ENCODE measurements at regions not wholly inside any gene's neighbourhood (a gene's known extent, or its start where the extent isn't known, plus 50 kb on each side); places are given as distances from the start of the nearest gene placed in this dataset.
"Not testable (repeated sequence)": the region's sequence is repeated elsewhere in the genome, so short reads cannot be mapped to it uniquely, and the experiment has no call there.

DNA sequence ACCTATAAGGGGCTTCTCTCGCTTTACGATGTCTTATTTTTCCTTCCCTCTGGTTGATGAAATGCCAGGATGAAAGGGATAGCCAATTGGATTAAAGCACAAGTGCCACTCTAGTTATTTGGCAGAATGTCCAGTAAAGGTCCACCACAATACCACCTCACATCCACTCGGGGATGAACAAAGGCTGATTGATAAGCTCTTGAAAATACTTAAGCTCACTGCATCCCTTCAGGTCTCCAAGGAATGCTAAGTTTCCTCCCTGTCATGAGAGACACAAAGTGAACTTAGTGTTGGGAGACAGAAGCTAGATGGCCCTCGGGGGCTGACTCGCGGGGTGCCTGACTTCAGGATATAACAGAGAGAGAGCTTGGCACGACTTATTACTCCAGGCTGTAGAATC, 185.9 kb upstream of the ZNF644 start:
- not testable (repeated sequence) for DNase-seq

DNA sequence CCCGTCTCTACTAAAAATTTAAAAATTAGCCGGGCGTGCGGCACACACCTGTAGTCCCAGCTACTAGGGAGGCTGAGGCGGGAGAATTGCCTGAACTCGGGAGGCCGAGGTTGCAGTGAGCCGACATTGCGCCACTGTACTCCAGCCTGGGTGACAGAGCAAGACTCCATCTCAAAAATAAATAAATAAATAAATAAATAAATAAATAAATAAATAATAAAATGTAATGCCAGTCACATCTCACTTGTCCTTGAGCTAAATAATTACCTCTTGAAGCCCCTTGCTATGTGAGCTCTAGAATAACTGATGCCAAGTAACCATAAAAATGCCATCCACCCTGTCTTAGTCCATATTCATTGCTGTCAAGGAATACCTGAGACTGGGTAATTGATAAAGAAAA, 182.3 kb upstream of the ZNF644 start:
- not testable (repeated sequence) for DNase-seq

DNA sequence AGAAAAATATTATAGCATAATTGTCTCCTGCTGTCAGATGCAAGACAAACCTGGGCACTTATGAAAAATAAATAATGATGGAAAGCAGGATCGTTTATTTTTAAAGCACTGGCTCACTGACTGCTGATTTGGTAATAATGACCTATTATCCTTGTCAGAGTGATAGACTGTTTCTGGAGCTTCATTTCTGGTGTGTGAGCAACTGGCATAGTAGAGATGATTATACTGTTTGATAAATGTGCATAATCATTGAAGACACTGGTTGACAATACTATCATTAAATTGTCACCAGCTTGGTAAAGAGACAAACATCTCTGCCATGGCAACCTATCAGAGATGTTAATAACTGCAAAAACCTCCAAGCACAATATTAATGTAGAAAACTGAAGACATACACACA, 179.9 kb upstream of the ZNF644 start:
- DNase-seq: no peak

DNA sequence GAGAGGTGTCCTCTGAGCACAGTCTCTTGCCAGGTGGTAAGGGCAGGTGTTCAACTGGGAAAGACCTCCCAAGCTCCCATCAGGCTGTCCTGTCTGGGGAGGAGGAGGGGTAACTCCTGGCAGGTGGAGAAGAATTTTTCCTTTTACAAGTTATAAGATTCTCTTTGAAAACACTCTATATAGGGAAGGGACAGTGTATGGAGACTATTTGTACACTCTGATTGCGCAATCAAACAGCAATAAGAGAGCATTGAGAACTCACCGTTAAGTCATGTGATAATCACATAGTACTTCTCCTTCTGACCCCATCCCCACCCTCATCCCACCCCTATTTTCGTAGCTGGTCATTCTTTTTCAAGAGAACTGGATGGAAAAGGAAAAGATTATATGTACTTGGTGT, 179.3 kb upstream of the ZNF644 start:
- DNase-seq: no peak

DNA sequence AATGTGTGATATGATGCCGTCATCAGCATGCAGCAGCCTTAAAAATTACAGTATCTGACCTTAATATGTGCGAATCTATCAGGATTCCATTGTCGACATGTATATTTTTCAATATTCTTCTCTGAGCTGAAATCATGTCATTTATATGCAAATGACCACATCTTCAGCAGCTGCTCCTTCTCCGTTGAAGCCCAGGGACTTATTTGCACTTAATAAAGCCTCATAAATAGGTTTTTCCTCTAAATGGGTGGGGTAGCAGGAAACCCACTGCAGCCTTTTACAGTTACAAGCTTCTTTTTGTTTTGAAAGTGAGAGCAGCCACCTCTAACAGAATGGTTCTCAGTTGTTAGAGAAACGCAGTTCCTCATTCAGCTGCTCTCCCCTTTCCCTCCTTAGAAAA, 178.8 kb upstream of the ZNF644 start:
- DNase-seq: no peak

DNA sequence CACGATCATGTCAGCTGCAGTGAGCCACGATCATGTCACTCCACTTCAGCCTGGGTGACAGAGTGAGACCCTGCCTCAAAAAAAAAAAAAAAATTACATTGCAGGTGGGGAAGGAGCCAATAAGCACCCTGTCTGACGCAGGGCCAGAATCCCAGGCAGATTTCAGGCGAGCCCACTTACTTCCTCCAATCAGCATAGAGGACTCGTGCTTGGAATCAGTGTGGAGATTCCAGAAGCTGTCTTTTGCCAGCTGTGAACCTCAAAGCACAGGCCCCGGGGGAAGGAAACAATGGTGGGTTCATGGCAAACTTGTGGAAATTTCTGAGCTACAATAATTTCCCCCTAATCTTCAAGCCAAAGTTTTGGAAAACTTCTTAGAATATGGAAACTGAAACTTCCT, 178.2 kb upstream of the ZNF644 start:
- no peak for DNase-seq

DNA sequence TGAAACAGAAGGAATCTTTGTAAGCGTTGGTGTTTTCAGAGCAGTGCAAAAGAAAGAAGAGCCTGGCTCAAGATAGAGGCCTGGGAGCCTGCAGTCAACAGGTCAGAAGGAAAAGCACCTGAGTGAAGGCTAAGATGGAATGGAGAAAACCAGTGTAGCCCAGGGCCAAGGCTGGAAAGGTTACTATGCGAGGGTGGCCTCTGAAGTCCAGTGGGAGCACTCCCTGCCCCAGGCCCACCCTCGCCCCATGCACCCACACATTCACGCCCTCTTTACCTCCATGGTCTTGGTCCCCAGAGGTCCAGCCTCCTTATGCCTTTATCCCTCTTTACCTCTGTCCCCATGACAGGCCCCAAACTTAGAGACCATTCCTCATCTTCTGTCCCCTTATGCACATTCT, 169.2 kb upstream of the ZNF644 start:
- DNase-seq: no peak

DNA sequence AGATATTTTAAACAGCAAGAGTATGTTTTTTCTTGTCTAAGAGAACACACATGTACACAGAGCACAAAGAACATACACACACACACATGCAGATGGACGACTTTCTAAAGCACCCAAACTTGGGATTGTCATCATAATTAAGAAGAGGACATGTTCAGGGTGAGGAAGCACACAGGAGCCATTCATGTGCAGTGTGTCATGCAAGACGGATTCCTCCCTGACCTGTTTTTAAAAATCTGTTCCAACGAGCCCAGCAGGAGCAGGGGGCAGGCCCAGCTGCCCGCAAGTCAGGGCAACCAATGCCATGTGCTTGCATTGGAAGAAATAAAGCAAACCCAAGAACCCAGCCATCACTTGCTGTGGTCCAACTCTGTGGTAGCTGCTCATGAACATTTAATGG, 167.3 kb upstream of the ZNF644 start:
- no peak for DNase-seq

DNA sequence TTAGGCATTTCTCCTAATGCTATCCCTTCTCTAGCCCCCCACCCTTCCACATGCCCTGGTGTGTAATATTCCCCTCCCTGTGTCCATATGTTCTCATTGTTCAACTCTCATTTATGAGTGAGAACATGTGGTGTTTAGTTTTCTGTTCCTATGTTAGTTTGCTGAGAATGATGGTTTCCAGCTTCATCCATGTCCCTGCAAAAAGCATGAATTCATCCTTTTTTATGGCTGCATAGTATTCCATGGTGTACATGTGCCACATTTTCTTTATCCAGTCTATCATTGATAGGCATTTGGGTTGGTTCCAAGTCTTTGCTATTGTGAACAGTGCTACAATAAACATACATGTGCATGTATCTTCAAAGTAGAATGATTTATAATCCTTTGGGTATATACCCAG, 161.0 kb upstream of the ZNF644 start:
- DNase-seq: not testable (repeated sequence)

DNA sequence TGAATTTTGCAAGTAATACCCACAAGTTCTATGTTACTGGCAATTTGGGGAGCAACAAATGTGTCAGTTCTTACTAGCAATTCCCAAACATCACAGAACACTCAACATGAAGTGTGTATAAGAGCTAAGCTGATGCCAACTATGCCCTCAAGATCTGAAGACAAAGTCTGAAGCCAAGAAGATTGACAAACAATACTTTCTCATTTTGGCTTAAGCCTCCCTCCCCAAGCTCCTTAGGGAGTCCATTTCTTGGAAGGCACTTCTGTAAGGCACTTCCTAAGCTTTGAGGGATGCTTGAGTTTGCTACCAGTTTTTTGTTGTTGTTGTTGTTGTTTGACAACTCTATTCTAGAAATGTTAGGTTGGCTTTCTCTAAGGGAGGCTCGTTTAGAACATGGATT, 154.4 kb upstream of the ZNF644 start:
- DNase-seq: no peak

DNA sequence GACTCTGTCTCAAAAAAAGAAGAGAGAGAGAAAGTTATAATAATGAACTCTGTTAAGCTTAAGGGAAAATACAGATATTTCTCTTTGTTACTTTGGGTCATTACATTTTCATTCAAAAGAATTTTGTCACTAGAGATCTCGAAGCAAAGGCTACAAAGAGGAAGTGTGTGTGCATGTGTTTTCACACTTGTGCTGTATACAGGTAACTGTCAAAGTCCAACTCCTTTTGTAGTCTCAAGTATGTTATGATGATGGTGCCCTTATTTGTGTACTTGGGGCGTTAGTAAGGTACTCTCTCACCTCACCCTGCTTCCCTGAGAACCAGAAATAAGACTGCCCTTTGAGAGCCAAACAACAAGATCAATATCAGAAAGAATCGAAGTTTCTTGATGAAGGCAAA, 152.9 kb upstream of the ZNF644 start:
- DNase-seq: no peak

DNA sequence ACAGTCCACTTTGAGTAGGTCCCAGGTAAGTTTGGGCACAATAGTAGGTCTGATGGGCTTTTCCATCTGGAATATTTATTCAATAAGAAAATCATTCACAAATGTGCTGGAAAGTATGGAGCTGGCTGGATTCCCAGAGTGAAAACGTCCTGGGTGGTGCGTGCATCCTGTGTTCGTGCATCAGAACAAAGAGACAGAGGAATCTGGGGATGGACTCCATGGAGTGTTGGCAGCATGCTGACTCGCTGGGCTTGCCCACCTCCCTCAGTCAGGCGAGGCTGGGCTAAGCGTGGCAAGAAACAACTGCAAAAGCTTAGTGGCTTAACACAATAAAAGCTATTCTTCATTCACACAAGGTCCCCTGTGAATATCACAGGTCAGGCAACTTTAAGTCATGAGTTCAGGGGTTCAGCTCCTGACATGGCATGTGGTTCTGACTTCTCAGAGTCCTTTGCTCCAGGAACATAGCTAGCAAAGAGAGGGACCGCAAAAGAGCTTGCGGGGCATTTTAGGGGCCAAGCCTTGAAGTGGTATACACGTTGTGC, 151.6 kb upstream of the ZNF644 start:
- DNase-seq: peak; percentile 69

DNA sequence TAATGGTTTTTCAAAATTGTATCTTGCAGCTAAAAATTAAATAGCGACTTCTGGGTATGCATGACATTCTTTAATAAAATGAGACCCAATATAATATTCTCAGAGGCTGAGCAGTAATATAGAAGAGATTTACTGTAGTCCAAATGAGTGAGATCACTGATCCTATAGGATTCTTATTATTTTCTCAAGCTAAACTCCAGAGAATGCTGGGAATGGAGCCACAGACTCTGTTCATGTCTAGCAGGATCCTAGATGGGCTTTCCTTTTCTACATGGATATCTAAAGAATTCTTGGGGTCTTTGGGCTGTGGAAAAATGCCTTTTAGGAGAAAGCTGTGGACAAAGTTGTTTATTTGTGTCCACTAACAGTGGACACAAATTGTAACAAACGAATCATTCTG, 150.7 kb upstream of the ZNF644 start:
- no peak for DNase-seq

DNA sequence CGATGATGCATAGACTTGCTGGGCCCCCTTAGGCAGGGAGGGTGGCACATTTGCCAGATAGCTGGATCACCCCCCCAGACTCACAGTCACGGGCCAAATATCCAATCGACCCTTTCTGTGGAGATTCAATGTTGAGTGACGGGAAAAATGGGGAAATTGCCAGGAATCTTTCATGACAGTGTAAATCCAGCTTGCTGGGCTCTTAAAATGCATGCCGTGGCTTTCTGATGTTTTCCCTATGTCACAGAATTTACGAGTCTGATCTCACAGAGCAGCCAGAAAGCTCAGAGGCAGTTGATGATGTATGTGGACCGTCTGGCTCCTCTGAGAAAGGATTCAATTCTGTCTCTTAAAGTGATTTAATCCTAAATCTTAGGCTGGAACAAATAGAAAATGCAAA, 150.1 kb upstream of the ZNF644 start:
- DNase-seq: peak; percentile 96

DNA sequence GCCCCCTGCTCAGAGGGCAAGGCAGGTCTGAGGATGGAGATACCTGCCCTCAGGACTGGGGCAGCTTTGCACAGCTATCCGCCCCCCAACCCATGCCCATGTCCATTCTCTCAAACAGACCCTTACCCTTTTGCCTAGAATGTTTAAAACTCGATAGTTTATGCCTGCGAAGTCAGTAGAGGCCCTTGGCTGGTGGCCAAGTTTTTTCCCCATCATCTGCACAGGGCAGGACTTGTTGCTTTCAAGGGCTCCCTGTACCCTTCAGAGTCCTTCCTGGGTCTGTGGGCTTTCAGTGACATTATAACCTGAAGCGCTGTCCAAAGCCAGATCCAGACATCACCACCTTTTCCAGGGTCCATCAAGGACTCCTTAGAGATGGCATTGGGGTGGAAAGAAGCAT, 148.7 kb upstream of the ZNF644 start:
- DNase-seq: no peak

DNA sequence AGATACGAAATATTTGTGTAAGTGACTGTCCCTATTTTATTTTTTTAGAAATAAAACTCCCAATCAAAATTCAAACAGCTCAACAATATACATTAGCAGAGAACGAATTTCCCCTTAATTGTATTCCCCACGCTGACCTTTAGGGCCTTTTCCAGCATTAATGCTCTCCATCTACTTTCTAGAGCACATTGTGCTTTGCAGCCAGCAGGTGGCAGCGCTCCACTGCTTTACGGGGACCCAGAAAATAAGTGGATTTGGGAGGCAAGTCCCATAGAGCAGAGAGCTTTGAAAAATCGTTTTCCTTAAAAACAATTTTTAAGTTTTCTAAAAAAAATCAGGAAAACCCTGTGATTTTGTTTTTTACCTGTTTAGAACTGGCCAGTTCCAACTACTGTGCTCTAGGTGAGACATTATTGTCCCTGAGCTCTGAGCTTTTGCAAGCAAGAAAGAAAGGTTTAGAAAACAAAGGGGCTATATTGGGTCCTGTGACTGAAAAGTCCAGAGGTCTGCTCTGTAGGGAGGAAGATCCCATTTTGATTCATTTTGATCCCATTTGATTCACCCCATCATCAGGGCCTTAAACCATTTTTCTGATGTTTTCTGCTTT, 144.4 kb upstream of the ZNF644 start:
- DNase-seq: peak; percentile 58

DNA sequence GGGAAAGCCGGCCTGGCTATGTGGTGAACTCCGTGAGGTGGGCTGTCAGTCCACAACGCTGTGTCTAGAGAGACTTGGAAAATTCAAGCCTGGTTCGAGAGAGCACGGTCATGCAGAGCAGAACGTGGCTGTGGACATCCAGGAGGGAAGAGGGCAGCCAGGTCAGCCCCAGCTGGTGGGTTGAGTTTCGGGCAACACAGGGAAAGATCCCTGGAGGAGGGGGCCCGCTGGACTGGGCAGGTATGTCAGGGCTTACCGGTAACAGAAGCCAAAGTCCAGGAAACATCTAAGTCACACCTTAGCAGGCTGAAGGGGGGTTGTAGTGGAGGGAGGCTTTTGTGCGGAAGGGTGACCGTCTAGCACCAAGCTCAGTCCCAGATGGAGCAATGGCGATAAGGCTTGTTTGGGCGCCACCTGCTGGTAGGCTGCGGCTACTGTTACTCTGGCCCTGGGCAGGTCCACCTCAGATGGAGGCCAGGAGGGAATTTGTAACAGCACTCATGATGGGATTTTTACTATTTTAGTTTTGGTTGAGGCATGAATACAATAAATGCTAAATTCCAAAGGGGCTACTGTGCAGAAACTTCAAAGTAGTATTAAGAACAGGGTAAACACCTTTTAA, 143.3 kb upstream of the ZNF644 start:
- peak; percentile 46 for DNase-seq

DNA sequence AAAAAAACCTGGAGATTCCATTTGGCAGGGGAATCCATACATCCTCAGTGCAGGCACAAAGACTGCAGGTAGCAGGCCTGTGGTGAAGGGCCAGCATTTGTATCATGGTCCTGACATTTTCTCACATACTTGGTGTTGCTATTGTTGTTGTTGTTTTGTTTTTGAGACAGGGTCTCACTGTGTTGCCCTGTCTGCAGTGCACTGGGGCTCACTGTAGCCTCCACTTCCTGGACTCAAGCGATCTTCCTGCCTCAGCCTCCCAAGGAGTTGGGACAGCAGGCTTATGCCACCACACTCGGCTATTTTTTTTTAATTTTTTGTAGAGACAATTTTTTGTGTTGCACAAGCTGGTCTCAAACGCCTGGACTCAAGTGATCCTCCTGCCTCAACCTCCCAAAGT, 140.8 kb upstream of the ZNF644 start:
- no peak for DNase-seq

DNA sequence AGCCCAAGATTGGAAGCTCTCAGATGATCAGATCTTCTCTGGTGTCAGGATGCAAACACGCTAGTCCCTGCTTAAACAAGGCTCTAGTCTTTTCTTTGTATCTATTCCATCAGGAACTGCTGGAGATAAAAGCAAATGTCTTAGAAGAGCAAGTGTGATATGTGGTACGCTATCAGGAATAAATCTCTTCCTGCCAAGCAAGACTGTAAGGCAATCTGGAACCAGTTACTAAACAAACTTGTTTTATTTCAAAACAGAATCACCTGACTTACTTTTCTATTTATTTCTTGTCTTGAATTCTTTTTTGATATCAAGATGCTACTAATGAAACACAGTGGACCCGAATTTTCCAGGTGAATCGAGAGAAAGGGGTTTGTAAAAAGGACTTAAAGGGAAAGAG, 139.9 kb upstream of the ZNF644 start:
- DNase-seq: no peak

DNA sequence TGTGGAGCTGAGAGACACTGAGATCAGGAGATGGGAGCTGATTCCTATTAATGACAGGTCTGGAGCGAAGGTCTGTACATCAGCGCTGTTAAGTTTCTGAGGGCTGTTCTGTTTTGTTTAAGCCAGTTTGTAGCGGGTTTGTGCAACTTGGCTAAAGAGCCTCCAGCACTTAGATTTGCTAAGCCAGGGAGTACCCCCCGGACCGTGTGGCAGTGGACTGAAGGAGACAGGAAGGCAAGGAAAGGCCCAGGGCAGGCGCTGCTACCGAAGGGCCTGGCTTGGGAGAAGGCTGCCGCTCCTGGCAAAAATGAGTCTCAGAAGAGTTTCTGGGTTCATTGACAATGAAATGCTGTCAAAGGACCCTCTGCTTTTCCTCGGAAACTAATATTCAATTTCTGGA, 139.3 kb upstream of the ZNF644 start:
- DNase-seq: no peak

DNA sequence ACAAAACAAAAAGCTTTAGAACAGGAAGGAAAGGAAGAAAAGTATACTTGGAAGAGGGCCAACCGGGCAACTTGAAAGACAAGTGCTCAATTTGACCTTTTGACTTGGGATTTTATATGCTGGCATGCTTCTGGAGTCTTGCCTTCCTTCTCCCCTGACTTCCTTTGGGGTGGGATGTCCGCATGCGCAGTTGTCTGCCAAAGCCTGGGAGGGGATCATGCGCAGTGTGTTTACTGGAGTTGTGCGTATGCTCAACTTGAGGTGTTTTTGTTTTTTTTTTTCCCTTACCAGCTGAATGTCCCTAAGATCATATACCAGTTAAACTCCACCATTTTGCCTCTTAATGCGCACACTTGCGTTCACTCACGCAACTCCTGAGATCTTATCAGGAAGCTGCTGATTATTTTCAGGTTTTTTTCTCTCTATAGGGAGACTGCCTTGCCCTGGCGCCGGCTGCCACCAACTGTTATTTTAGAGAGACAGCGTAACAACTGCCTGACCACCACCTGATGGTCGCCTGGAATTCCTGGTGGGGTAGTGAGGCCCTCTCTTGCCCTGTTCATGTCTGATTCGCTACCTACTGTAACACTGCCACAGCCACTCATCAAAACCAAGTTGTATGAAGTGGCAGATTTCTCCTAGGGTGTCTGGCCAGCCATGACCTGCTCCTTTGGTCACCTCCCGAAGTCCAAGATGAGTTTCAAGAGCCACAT, 138.7 kb upstream of the ZNF644 start:
- DNase-seq: no peak

DNA sequence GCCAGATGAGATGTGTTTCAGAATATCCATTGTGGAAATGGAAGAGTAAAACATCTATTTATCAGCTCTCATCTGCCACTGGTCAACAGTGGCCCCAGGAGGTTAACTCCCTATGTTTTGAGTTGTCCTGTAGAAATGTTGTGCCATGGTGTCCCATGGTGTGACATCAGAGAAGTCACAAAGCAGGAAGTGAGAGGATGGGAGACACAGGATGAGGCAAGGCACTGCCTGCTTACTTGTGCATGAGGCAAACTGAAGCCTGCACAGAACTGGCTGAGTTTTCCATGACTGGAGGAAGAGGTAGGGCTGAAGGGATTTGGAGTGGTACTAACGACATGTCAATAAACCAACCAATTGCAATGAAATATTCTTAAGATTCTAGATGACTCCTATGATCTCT, 131.5 kb upstream of the ZNF644 start:
- no peak for DNase-seq

DNA sequence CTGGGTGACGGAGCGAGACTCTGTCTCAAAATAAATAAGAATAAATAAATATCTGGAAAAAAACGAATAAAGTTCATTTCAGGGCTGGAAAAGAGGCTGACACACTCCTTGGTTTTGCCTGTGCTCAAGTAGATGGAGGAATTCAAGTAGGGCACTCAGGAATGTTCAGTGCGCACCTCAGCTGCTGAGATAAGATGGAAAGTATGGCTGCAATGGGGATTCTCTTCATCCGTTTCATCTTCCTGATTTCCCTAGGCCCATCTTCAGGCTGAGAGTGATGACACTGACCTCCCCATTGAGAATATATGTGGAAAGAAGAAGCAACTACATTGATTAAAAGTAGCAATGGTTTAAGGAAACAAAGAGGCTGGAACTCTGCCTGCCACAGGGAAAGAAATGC, 130.5 kb upstream of the ZNF644 start:
- no peak for DNase-seq

DNA sequence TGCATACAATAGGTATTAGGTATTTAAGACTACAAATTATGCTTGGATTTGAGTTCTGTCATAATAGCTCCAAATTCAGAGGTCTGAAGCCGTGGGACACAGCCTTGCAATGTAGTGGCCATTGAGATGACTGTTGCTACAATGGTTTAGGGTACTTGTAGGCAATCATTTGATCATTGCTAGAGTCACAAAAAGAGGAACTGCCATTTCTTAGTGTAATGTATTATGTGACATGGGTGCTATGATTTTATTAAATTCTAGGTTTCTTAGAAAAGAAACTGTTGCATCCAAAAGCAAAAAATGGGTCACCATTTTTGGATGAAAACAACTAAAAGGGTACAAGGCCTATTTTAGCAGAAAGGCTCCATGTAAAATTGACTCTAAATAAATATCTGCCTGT, 129.9 kb upstream of the ZNF644 start:
- no peak for DNase-seq

Measured in NCI-H446 treated with DMSO at 0.1 percent for 48 hours (cell line).